CD4-positive, alpha-beta T cell (primary cell): ENCODE measurements at regions not wholly inside any gene's neighbourhood (a gene's known extent, or its start where the extent isn't known, plus 50 kb on each side); places are given as distances from the start of the nearest gene placed in this dataset.

Source experiments
- ATAC-seq: fragments of 200-7000 bp; cut with Tn5 transposase; one replicate; pipeline ENCODE4 v1.10.0; 2022; ENCODE audit warnings: mild to moderate bottlenecking; ENCODE audit not compliant: poor library complexity
- CTCF ChIA-PET: fragments of 350-600 bp; sonication (Branson Sonifier 250); formaldehyde crosslinking; loops from one replicate; lab custom pipeline; 2021; ENCODE audit warnings: antibody characterized with exemption, inconsistent platforms; lab: Charles Lee
- POLR2A ChIA-PET: fragments of 350-600 bp; sonication (Branson Sonifier 250); formaldehyde crosslinking; loops from one replicate; lab custom pipeline; 2021; ENCODE audit warnings: antibody characterized with exemption, inconsistent platforms; lab: Charles Lee
- DNase-seq, 14 experiments: peaks; one replicate each; pipeline ENCODE4 v3.0.0-alpha.2; 2013 to 2020; ENCODE audit warnings: mixed read lengths in 2 of 14
- H3K27ac ChIP-seq, 2 donors: one replicate each; pipeline versions ENCODE4 v1.5.1 to v1.7.0; 2013; ENCODE audit warnings: low read length in 2 of 2, low read depth in 1 of 2, mild to moderate bottlenecking in 1 of 2
- H3K27me3 ChIP-seq, 2 experiments: 1 replicate in 1 of 2; 2 replicates in 1 of 2; pipeline versions ENCODE4 v1.6.1 to v1.7.0; 2013; ENCODE audit warnings: low read length in 2 of 2, control low read depth in 1 of 2, mild to moderate bottlenecking in 1 of 2, moderate library complexity in 1 of 2; ENCODE audit not compliant: insufficient read depth in 2 of 2, control insufficient read depth in 1 of 2
- H3K36me3 ChIP-seq: one replicate; pipeline ENCODE4 v1.6.1; 2013; ENCODE audit warnings: low read length, control low read depth; ENCODE audit not compliant: insufficient read depth
- H3K4me1 ChIP-seq: one replicate; pipeline ENCODE4 v1.6.1; 2013; ENCODE audit warnings: low read length, control low read depth; ENCODE audit not compliant: insufficient read depth
- H3K4me3 ChIP-seq: one replicate; pipeline ENCODE4 v1.5.1; 2013; ENCODE audit warnings: mild to moderate bottlenecking, low read length, moderate library complexity
- H3K9me3 ChIP-seq, 2 experiments: 1 replicate in 1 of 2; 2 replicates in 1 of 2; pipeline versions ENCODE4 v1.6.1 to v1.7.0; 2013; ENCODE audit warnings: low read length in 2 of 2, mild to moderate bottlenecking in 2 of 2, control low read depth in 1 of 2, moderate library complexity in 1 of 2; ENCODE audit not compliant: control insufficient read depth in 1 of 2, insufficient read depth in 1 of 2
- H3K27ac Mint-ChIP-seq: one replicate; pipeline ENCODE4 v1.8.0; 2020; ENCODE audit warnings: mixed read lengths
- H3K27me3 Mint-ChIP-seq: one replicate; pipeline ENCODE4 v1.8.0; 2021; ENCODE audit warnings: mixed read lengths
- H3K36me3 Mint-ChIP-seq: one replicate; pipeline ENCODE4 v1.8.0; 2021; ENCODE audit warnings: low read depth, mixed read lengths
- H3K4me1 Mint-ChIP-seq: one replicate; pipeline ENCODE4 v1.8.0; 2021; ENCODE audit warnings: low read depth, mixed read lengths
- H3K4me3 Mint-ChIP-seq: one replicate; pipeline ENCODE4 v1.8.0; 2020; ENCODE audit warnings: mild to moderate bottlenecking, mixed read lengths
- H3K9me3 Mint-ChIP-seq: one replicate; pipeline ENCODE4 v1.8.0; 2020; ENCODE audit warnings: mixed read lengths
- intact Hi-C, 2 experiments: fragments of 100-400 bp; cut with DNase I in 1 of 2; cut with micrococcal nuclease in 1 of 2; formaldehyde crosslinking; loops; one replicate each; pipeline versions ENCODE4 v1.15.1 to v1.9.0; 2023 to 2025; cut with DNase I, micrococcal nuclease
- TF ChIP-seq, protein P1 (sequence below): fragments of 200-600 bp; IDR thresholded peaks from one replicate; pipeline ENCODE4 v1.8.0; 2022; ENCODE audit warnings: antibody characterized with exemption, mild to moderate bottlenecking

DNA sequence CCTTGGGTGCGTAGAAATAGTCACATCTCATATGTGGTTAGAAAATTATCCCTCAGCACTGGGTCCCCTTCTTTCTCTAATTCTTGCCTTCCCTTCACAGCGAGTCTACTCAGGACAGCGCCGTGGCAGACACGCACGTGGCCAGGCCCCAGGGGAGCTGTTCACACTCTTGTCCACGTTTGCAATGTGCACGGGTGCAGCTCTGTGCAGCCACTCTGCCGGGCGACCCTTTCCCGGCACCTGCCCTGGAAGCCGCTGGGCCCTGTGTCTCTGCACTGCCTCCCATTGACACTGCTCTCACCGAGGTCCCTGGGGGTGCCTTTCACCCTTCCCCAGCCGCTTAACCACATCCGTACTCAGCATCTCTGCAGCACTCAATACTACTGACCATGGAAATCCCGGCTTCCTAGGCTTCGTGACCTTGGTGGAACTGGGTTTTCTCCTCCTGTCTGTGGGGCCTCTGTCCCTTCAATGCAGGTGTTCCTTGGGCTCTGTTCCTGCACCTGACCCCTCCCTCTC lies 104.9 kb downstream of the DACT2 start:
- no peak overlapping the region for H3K27ac ChIP-seq
- ATAC-seq (no peak), DNase-seq (no peak)
- H3K27me3 ChIP-seq: no peaks in the 10 kb centered on the region
- peaks cover 0 to 32% of the 10 kb centered on the region in 2 experiments for H3K9me3 ChIP-seq
- H3K4me1 ChIP-seq: no peaks in the 10 kb centered on the region
- H3K36me3 ChIP-seq: no peaks in the 10 kb centered on the region
- H3K4me3 ChIP-seq: no peak overlapping the region
- no peaks in the 10 kb centered on the region for H3K36me3 Mint-ChIP-seq
- no peak overlapping the region for H3K4me3 Mint-ChIP-seq
- no peaks in the 10 kb centered on the region for H3K4me1 Mint-ChIP-seq
- no peaks in the 10 kb centered on the region for H3K9me3 Mint-ChIP-seq
- H3K27ac Mint-ChIP-seq: no peak overlapping the region
- TF ChIP-seq, protein P1, sequence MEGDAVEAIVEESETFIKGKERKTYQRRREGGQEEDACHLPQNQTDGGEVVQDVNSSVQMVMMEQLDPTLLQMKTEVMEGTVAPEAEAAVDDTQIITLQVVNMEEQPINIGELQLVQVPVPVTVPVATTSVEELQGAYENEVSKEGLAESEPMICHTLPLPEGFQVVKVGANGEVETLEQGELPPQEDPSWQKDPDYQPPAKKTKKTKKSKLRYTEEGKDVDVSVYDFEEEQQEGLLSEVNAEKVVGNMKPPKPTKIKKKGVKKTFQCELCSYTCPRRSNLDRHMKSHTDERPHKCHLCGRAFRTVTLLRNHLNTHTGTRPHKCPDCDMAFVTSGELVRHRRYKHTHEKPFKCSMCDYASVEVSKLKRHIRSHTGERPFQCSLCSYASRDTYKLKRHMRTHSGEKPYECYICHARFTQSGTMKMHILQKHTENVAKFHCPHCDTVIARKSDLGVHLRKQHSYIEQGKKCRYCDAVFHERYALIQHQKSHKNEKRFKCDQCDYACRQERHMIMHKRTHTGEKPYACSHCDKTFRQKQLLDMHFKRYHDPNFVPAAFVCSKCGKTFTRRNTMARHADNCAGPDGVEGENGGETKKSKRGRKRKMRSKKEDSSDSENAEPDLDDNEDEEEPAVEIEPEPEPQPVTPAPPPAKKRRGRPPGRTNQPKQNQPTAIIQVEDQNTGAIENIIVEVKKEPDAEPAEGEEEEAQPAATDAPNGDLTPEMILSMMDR: no peak
- ChIA-PET POLR2A (no interaction called here), CTCF (no interaction called here)
- no peaks in the 10 kb centered on the region for H3K27me3 Mint-ChIP-seq
- intact Hi-C loops: no loop called here

GRCh38 chr6:168213121-168213524 lies 106.5 kb downstream of the DACT2 start:
- CTCF ChIA-PET: no interaction called here
- Histone ChIP-seq H3K9me3 (peaks cover 0 to 32% of the 10 kb centered on the region in 2 experiments), H3K27ac (no peak overlapping the region), H3K4me1 (no peaks in the 10 kb centered on the region), H3K4me3 (no peak overlapping the region), H3K27me3 (no peaks in the 10 kb centered on the region), H3K36me3 (no peaks in the 10 kb centered on the region)
- Mint-ChIP-seq H3K27ac (no peak overlapping the region), H3K9me3 (no peaks in the 10 kb centered on the region), H3K36me3 (no peaks in the 10 kb centered on the region), H3K4me3 (no peak overlapping the region), H3K4me1 (no peaks in the 10 kb centered on the region), H3K27me3 (no peaks in the 10 kb centered on the region)
- intact Hi-C loops: no loop called here
- no peak for DNase-seq
- ATAC-seq: no peak
- POLR2A ChIA-PET: no interaction called here
- TF ChIP-seq, protein P1: no peak

DNA sequence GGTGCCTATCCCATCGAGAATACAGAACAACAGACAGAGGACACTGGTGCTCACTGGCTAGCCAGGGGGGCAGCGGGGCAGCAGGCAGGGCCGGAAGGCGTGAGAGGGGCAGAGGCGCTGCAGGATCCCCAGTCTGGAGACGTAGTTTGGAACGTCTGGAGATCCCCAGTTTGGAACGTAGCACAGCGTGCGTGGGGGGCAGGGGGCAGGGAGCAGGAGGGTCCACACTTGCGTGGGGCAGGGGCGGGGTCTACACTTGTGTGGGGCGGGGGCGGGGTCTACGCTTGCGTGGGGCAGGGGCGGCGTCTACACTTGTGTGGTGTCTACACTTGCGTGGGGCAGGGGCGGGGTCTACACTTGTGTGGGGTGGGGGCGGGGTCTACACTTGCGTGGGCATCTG lies 107.2 kb downstream of the DACT2 start:
- ChIA-PET CTCF (no interaction called here), POLR2A (no interaction called here)
- Histone ChIP-seq H3K9me3 (peaks cover 0 to 32% of the 10 kb centered on the region in 2 experiments), H3K27me3 (no peaks in the 10 kb centered on the region), H3K4me1 (no peaks in the 10 kb centered on the region), H3K27ac (no peak overlapping the region), H3K36me3 (no peaks in the 10 kb centered on the region), H3K4me3 (no peak overlapping the region)
- intact Hi-C loops: no loop called here
- TF ChIP-seq, protein P1: no peak
- ATAC-seq: no peak
- Mint-ChIP-seq H3K4me1 (no peaks in the 10 kb centered on the region), H3K27me3 (no peaks in the 10 kb centered on the region), H3K27ac (no peak overlapping the region), H3K9me3 (no peaks in the 10 kb centered on the region), H3K4me3 (no peak overlapping the region), H3K36me3 (no peaks in the 10 kb centered on the region)
- DNase-seq: no peak
